Stimulated activated CD4-positive, alpha-beta T cell treated with anti-CD3 and anti-CD28 coated beads, TNF-alpha, amount 100 ng/mL, for 1 hour (primary cell): ENCODE measurements at regions not wholly inside any gene's neighbourhood (a gene's known extent, or its start where the extent isn't known, plus 50 kb on each side); places are given as distances from the start of the nearest gene placed in this dataset.
"Not testable (repeated sequence)": the region's sequence is repeated elsewhere in the genome, so short reads cannot be mapped to it uniquely, and the experiment has no call there.

Experiments
- DNase-seq, 3 donors: peaks; one replicate each; pipeline ENCODE4 v3.0.0-alpha.2; 2020; ENCODE audit warnings: low read depth in 3 of 3, low spot score in 1 of 3

GRCh38 chr5:17817990-17818389, 183.7 kb downstream of the TAF11L14 start:
- DNase-seq: no peak

- DNase-seq: no peak
Observed at GRCh38 chr5:17819783-17820182, 185.5 kb downstream of the TAF11L14 start.

GRCh38 chr5:17828681-17829080, 194.4 kb downstream of the TAF11L14 start:
- DNase-seq: no peak

GRCh38 chr5:17829456-17829855, 195.2 kb downstream of the TAF11L14 start:
- DNase-seq: no peak

GRCh38 chr5:17831279-17831678, 197.0 kb downstream of the TAF11L14 start:
- DNase-seq: no peak

- DNase-seq: no peak
Observed at GRCh38 chr5:17832949-17833745, 198.9 kb downstream of the TAF11L14 start.

GRCh38 chr5:17837757-17838156, 203.5 kb downstream of the TAF11L14 start:
- DNase-seq: no peak

GRCh38 chr5:17838469-17838868, 204.2 kb downstream of the TAF11L14 start:
- no peak for DNase-seq

- no peak for DNase-seq
Observed at GRCh38 chr5:17839848-17840247, 205.6 kb downstream of the TAF11L14 start.

GRCh38 chr5:17846496-17846895, 212.2 kb downstream of the TAF11L14 start:
- no peak for DNase-seq

GRCh38 chr5:17847286-17847685, 213.0 kb downstream of the TAF11L14 start:
- DNase-seq: no peak

- no peak for DNase-seq
Observed at GRCh38 chr5:17852111-17852510, 217.9 kb downstream of the TAF11L14 start.

GRCh38 chr5:17852740-17853139, 218.5 kb downstream of the TAF11L14 start:
- DNase-seq: no peak

GRCh38 chr5:17854901-17855300, 220.6 kb downstream of the TAF11L14 start:
- no peak for DNase-seq

GRCh38 chr5:17860660-17861315, 226.5 kb downstream of the TAF11L14 start:
- no peak for DNase-seq

- DNase-seq: not testable (repeated sequence)
Observed at GRCh38 chr5:17864903-17865302, 230.6 kb downstream of the TAF11L14 start.

- DNase-seq: not testable (repeated sequence)
Observed at GRCh38 chr5:17865966-17866365, 231.7 kb downstream of the TAF11L14 start.

GRCh38 chr5:17872204-17872603, 237.9 kb downstream of the TAF11L14 start:
- DNase-seq: no peak

- DNase-seq: no peak
Observed at GRCh38 chr5:17878541-17878940, 244.3 kb downstream of the TAF11L14 start.

GRCh38 chr5:17879276-17879675, 245.0 kb downstream of the TAF11L14 start:
- no peak for DNase-seq

- DNase-seq: no peak
Observed at GRCh38 chr5:17880869-17881268, 246.6 kb downstream of the TAF11L14 start.

- no peak for DNase-seq
Observed at GRCh38 chr5:17882760-17883488, 248.7 kb downstream of the TAF11L14 start.
